Neutrophil (primary cell): ENCODE measurements at regions not wholly inside any gene's neighbourhood (a gene's known extent, or its start where the extent isn't known, plus 50 kb on each side); places are given as distances from the start of the nearest gene placed in this dataset.

Source experiments
- H3K27ac ChIP-seq: fragments of 200-600 bp; sonication (generic); 2 replicates; pipeline ENCODE4 v1.5.1; 2016; ENCODE audit warnings: mild to moderate bottlenecking, moderate library complexity
- H3K27me3 ChIP-seq: fragments of 200-600 bp; sonication (generic); 2 replicates; pipeline ENCODE4 v1.6.0; 2016; ENCODE audit warnings: mild to moderate bottlenecking
- H3K36me3 ChIP-seq: fragments of 200-600 bp; sonication (generic); 2 replicates; pipeline ENCODE4 v1.5.1; 2017
- H3K4me1 ChIP-seq, 2 experiments: fragments of 200-600 bp in 1 of 2; sonication (generic) in 1 of 2; 1 replicate in 1 of 2; 2 replicates in 1 of 2; pipeline versions ENCODE4 v1.5.1 to v1.6.1; 2013 to 2016; ENCODE audit warnings: low read depth in 1 of 2, low read length in 1 of 2, mild to moderate bottlenecking in 1 of 2, moderate library complexity in 1 of 2; ENCODE audit not compliant: control insufficient read depth in 1 of 2, insufficient read depth in 1 of 2
- H3K4me3 ChIP-seq, 2 experiments: fragments of 200-600 bp in 1 of 2; sonication (generic) in 1 of 2; 1 replicate in 1 of 2; 2 replicates in 1 of 2; pipeline ENCODE4 v1.5.1; 2013 to 2016; ENCODE audit warnings: low read depth in 1 of 2, low read length in 1 of 2, mild to moderate bottlenecking in 1 of 2, moderate library complexity in 1 of 2
- H3K9me3 ChIP-seq: fragments of 200-600 bp; sonication (generic); 2 replicates; pipeline ENCODE4 v1.5.1; 2016
- TF ChIP-seq, protein P1 (sequence below): fragments of 200-600 bp; sonication (generic); IDR thresholded peaks from 2 replicates; pipeline ENCODE4 v1.5.1; 2016; ENCODE audit warnings: antibody characterized with exemption

- H3K4me3 ChIP-seq = no peak overlapping the region
- TF ChIP-seq, protein P1, sequence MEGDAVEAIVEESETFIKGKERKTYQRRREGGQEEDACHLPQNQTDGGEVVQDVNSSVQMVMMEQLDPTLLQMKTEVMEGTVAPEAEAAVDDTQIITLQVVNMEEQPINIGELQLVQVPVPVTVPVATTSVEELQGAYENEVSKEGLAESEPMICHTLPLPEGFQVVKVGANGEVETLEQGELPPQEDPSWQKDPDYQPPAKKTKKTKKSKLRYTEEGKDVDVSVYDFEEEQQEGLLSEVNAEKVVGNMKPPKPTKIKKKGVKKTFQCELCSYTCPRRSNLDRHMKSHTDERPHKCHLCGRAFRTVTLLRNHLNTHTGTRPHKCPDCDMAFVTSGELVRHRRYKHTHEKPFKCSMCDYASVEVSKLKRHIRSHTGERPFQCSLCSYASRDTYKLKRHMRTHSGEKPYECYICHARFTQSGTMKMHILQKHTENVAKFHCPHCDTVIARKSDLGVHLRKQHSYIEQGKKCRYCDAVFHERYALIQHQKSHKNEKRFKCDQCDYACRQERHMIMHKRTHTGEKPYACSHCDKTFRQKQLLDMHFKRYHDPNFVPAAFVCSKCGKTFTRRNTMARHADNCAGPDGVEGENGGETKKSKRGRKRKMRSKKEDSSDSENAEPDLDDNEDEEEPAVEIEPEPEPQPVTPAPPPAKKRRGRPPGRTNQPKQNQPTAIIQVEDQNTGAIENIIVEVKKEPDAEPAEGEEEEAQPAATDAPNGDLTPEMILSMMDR = no peak
- no peaks in the 10 kb centered on the region for H3K4me1 ChIP-seq
- H3K27ac ChIP-seq = no peak overlapping the region
- H3K36me3 ChIP-seq = no peaks in the 10 kb centered on the region
- H3K9me3 ChIP-seq = no peaks in the 10 kb centered on the region
- H3K27me3 ChIP-seq = peaks cover 43% of the 10 kb centered on the region
Measured at GRCh38 chr17:34826332-34826731, 134.9 kb downstream of the CCT6B start.

DNA sequence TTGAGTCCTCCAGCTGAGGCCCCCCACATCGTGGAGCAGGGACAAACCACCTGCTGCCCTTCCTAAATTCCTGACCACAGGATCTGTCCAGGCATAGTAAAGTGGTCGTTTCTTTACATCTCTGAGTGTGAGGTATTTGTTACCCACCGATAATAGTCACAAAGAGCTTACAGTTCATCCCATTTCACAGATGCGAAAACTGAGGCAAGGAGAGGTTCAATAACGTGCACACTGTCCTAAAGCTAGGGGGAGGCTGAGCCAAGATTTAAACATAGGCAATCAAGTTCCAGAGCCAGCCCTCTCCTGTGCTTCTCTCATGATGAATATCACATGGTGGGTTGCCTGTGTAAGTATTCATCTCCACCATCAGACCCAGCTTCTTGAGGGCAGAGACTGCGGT lies 135.4 kb downstream of the CCT6B start:
- H3K36me3 ChIP-seq = no peaks in the 10 kb centered on the region
- no peaks in the 10 kb centered on the region for H3K4me1 ChIP-seq
- TF ChIP-seq, protein P1 = no peak
- H3K9me3 ChIP-seq = no peaks in the 10 kb centered on the region
- no peak overlapping the region for H3K27ac ChIP-seq
- peaks cover 47% of the 10 kb centered on the region for H3K27me3 ChIP-seq
- no peak overlapping the region for H3K4me3 ChIP-seq

DNA sequence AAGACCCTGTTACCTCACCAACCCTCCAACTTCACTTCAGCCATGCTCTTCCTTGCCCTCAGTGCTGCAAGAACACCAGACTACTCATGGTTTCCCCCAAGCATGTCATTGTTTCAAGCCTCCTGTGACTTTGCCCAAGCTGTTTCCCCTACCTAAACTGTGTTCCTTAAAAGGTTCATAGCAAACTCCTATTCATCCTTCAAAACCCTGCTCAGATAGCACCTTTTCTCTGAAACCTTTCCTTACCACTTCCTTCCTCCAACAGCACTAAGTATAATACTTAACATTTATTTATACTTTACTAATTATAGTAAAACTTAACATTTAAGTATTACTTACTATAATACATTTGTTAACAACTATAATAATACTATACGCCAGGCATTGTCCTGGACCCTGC lies 136.2 kb downstream of the CCT6B start:
- TF ChIP-seq, protein P1 = no peak
- no peak overlapping the region for H3K27ac ChIP-seq
- H3K27me3 ChIP-seq = peaks cover 49% of the 10 kb centered on the region
- no peaks in the 10 kb centered on the region for H3K4me1 ChIP-seq
- H3K4me3 ChIP-seq = no peak overlapping the region
- no peaks in the 10 kb centered on the region for H3K9me3 ChIP-seq
- H3K36me3 ChIP-seq = no peaks in the 10 kb centered on the region

DNA sequence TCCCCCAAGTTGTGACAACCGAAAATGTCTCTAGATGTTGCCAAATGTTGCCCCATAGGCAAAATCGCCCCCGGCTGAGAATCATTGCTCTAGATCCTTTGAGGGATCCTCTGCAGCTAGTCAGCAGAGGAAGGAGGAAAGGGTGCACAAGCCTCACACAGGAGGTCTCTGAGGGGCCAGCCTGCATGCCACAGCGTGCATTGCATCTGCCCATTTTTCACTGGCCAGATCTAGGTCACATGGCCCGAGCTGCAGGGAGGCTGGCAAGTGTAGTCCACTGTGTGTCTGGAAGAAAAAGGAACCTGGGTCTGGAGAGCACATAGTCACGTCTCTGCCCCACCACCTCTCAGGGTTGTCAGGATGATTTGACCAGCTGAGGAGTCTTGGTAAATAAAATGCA lies 138.2 kb downstream of the CCT6B start:
- no peaks in the 10 kb centered on the region for H3K4me1 ChIP-seq
- TF ChIP-seq, protein P1 = no peak

DNA sequence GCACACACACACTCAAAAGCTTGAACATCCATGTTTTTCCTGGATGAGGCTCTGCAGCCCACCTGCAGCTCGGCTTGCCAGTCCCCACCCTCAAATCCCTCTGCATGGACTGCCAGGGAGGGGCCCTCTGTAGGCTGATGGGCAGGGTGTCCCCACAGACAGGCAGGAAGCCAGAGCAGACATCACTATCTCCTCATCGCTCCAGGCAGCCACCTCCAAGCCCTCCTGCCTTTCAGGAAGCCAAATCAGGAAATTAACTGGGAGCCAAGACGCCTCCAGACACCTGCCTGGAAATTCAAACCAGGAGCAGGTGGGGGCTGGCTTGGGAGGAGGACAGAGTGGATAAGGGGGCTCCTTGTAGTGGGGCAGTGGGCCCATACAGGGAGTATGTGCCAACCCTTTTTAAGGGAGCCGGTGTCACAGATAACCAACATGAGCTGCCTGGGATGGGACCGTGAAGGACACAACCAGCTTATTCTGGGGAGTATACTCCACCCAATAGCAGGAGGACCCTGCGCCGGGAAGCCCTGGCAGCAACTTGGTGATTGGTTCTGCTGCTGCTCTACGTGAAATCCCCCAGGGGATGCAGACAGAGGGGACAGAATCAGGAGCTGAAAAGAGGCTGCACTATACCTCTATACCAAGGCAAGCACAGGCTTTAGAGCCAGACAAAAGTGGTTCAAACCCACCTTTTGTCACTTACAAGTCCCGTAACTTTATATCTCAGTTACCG lies 139.1 kb downstream of the CCT6B start:
- Histone ChIP-seq H3K9me3 (no peaks in the 10 kb centered on the region), H3K36me3 (no peaks in the 10 kb centered on the region), H3K4me3 (no peak overlapping the region), H3K27me3 (peaks cover 55% of the 10 kb centered on the region), H3K4me1 (no peaks in the 10 kb centered on the region), H3K27ac (no peak overlapping the region)
- TF ChIP-seq, protein P1 = no peak

More for the DNA sequence above, 138.2 kb downstream of the CCT6B start:
- Histone ChIP-seq H3K27me3 (peaks cover 51% of the 10 kb centered on the region), H3K9me3 (no peaks in the 10 kb centered on the region), H3K27ac (no peak overlapping the region), H3K36me3 (no peaks in the 10 kb centered on the region), H3K4me3 (no peak overlapping the region)
